CD14-positive monocyte (primary cell): ENCODE measurements at regions not wholly inside any gene's neighbourhood (a gene's known extent, or its start where the extent isn't known, plus 50 kb on each side); places are given as distances from the start of the nearest gene placed in this dataset.

Experiments
- DNase-seq, 3 donors: peaks; one replicate each; pipeline ENCODE4 v3.0.0-alpha.2; 2011 to 2022
- H2AFZ ChIP-seq: 2 replicates; pipeline ENCODE4 v1.6.0; 2012; ENCODE audit warnings: mild to moderate bottlenecking, low read depth, low read length, inconsistent platforms; ENCODE audit not compliant: insufficient read depth, poor library complexity, severe bottlenecking
- H3K27ac ChIP-seq, 2 donors: 1 replicate in 1 of 2; 2 replicates in 1 of 2; pipeline ENCODE4 v1.5.1; 2012 to 2013; ENCODE audit warnings: low read length in 2 of 2, control low read depth in 1 of 2, inconsistent platforms in 1 of 2, low read depth in 1 of 2, mild to moderate bottlenecking in 1 of 2
- H3K27me3 ChIP-seq, 2 donors: one replicate each; pipeline versions ENCODE4 v1.6.0 to v1.6.1; 2011 to 2013; ENCODE audit warnings: low read length in 2 of 2; ENCODE audit not compliant: control insufficient read depth in 2 of 2, insufficient read depth in 2 of 2
- H3K36me3 ChIP-seq, 2 donors: replicated peaks in 1 of 2; 1 replicate in 1 of 2; 2 replicates in 1 of 2; pipeline versions ENCODE4 v1.5.1 to v1.6.1; 2012 to 2013; ENCODE audit warnings: low read length in 2 of 2, control low read depth in 1 of 2, inconsistent platforms in 1 of 2, mild to moderate bottlenecking in 1 of 2; ENCODE audit not compliant: insufficient read depth in 2 of 2, control insufficient read depth in 1 of 2
- H3K4me1 ChIP-seq, 2 donors: 1 replicate in 1 of 2; 2 replicates in 1 of 2; pipeline versions ENCODE4 v1.5.1 to v1.6.1; 2012 to 2013; ENCODE audit warnings: low read length in 2 of 2, control low read depth in 1 of 2, inconsistent platforms in 1 of 2, mild to moderate bottlenecking in 1 of 2, moderate library complexity in 1 of 2; ENCODE audit not compliant: insufficient read depth in 2 of 2, control insufficient read depth in 1 of 2
- H3K4me2 ChIP-seq: replicated peaks from 2 replicates; pipeline ENCODE3; 2012; ENCODE audit warnings: low read length, moderate library complexity, mild to moderate bottlenecking; ENCODE audit not compliant: poor library complexity, severe bottlenecking; ENCODE audit errors: extremely low read depth
- H3K4me3 ChIP-seq, 3 experiments: fragments of 200-600 bp in 1 of 3; sonication (generic) in 1 of 3; replicated peaks in 1 of 3; 1 replicate in 2 of 3; 2 replicates in 1 of 3; pipeline ENCODE4 v1.5.1; 2011 to 2013; ENCODE audit warnings: low read length in 3 of 3, mild to moderate bottlenecking in 3 of 3, control low read depth in 2 of 3, low read depth in 2 of 3, inconsistent platforms in 1 of 3, moderate library complexity in 1 of 3
- H3K79me2 ChIP-seq: 2 replicates; pipeline ENCODE4 v1.6.0; 2012; ENCODE audit warnings: mild to moderate bottlenecking, control low read depth, inconsistent platforms, low read length, moderate library complexity; ENCODE audit not compliant: insufficient read depth
- H3K9ac ChIP-seq: 2 replicates; pipeline ENCODE4 v1.6.0; 2017; ENCODE audit warnings: low read length, mild to moderate bottlenecking; ENCODE audit not compliant: insufficient read depth, poor library complexity, severe bottlenecking
- H3K9me3 ChIP-seq, 2 donors: replicated peaks in 1 of 2; 1 replicate in 1 of 2; 2 replicates in 1 of 2; pipeline versions ENCODE4 v1.5.1 to v1.6.1; 2012 to 2013; ENCODE audit warnings: low read length in 2 of 2, control low read depth in 1 of 2; ENCODE audit not compliant: control insufficient read depth in 1 of 2, insufficient read depth in 1 of 2
- H4K20me1 ChIP-seq: 2 replicates; pipeline ENCODE4 v1.6.0; 2012; ENCODE audit warnings: mild to moderate bottlenecking, low read length, control low read depth, moderate library complexity; ENCODE audit not compliant: insufficient read depth
- H3K27ac Mint-ChIP-seq, 7 donors: one replicate each; pipeline ENCODE4 v1.8.0; 2020; ENCODE audit warnings: mild to moderate bottlenecking in 7 of 7, mixed read lengths in 7 of 7, moderate library complexity in 6 of 7, inconsistent platforms in 2 of 7
- H3K27me3 Mint-ChIP-seq, 3 donors: one replicate each; pipeline ENCODE4 v1.8.0; 2021 to 2022; ENCODE audit warnings: low read depth in 3 of 3, mild to moderate bottlenecking in 3 of 3, mixed read lengths in 3 of 3, moderate library complexity in 3 of 3, inconsistent platforms in 1 of 3
- H3K36me3 Mint-ChIP-seq, 2 donors: one replicate each; pipeline ENCODE4 v1.8.0; 2020; ENCODE audit warnings: mixed read lengths in 2 of 2, inconsistent platforms in 1 of 2, mild to moderate bottlenecking in 1 of 2
- H3K4me1 Mint-ChIP-seq: one replicate; pipeline ENCODE4 v1.8.0; 2020; ENCODE audit warnings: mild to moderate bottlenecking, mixed read lengths
- H3K4me3 Mint-ChIP-seq, 2 donors: one replicate each; pipeline ENCODE4 v1.8.0; 2020; ENCODE audit warnings: mild to moderate bottlenecking in 2 of 2, mixed read lengths in 2 of 2, moderate library complexity in 1 of 2
- H3K9me3 Mint-ChIP-seq, 7 donors: one replicate each; pipeline ENCODE4 v1.8.0; 2020 to 2022; ENCODE audit warnings: mixed read lengths in 7 of 7, mild to moderate bottlenecking in 6 of 7, moderate library complexity in 6 of 7, inconsistent platforms in 2 of 7
- WGBS: methylation state at CpG from one replicate; pipeline ENCODE4 v1.1.5; 2013; ENCODE audit warnings: missing lambda C conversion rate; ENCODE audit not compliant: insufficient coverage; 5-methylcytosine and 5-hydroxymethylcytosine counted together
- intact Hi-C, 2 donors: fragments of 100-400 bp; cut with micrococcal nuclease; formaldehyde crosslinking; loops; one replicate each; pipeline versions ENCODE4 v1.15.0 to v1.15.1; 2023
- TF ChIP-seq, protein P1 (sequence below): fragments of 200-600 bp; IDR thresholded peaks from one replicate; pipeline ENCODE4 v1.8.0; 2022; ENCODE audit warnings: antibody characterized with exemption, mild to moderate bottlenecking

DNA sequence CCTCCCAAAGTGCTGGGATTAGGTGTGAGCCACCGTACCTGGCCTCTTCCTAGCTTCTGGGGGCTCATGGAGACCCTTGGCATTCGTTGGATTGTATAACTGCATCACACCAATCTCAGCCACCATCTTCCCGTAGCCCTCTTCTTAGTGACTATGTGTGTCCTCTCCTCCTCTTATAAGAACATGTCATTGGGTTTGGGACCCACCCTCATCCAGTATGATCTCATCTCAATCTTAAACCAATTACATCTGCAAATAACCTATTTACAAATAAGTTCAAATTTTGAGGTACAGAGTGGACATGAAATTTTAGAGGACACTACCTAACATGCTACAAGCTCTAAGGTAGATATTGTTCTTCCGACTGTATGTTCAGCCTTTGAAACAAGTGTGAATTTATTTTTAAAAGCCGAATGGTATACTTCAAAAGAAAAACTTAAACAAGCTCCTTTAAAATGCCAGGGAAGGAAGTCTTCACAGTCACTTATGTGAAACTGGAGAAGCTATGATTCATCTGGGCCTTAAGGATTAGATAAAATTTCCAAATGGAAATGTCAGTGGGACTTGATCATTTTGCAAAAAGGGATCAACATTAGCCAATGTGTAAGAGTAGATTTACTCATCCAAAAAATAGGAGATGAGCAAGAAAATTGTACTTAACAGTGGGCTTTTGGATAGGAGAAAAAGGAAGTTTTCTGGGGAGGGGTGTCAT, 225.7 kb downstream of the MEX3B start:
- Histone ChIP-seq H3K36me3 (no peaks in the 10 kb centered on the region), H3K27me3 (no peaks in the 10 kb centered on the region), H3K27ac (no peak overlapping the region), H3K79me2 (no peaks in the 10 kb centered on the region), H3K9ac (no peak overlapping the region), H3K9me3 (no peaks in the 10 kb centered on the region), H3K4me2 (no peak overlapping the region), H3K4me3 (no peak overlapping the region), H3K4me1 (no peaks in the 10 kb centered on the region), H4K20me1 (no peaks in the 10 kb centered on the region), H2AFZ (no peak overlapping the region)
- Mint-ChIP-seq H3K9me3 (peaks cover 0 to 12% (median 0%) of the 10 kb centered on the region in 7 donors), H3K36me3 (no peaks in the 10 kb centered on the region), H3K4me3 (no peak overlapping the region), H3K27ac (no peak overlapping the region), H3K27me3 (no peaks in the 10 kb centered on the region), H3K4me1 (no peaks in the 10 kb centered on the region)
- no peak for DNase-seq
- 95% methylated on average over 3 of the region's 5 CpGs for WGBS
- intact Hi-C loops, result no loop called here
- TF ChIP-seq, protein P1, sequence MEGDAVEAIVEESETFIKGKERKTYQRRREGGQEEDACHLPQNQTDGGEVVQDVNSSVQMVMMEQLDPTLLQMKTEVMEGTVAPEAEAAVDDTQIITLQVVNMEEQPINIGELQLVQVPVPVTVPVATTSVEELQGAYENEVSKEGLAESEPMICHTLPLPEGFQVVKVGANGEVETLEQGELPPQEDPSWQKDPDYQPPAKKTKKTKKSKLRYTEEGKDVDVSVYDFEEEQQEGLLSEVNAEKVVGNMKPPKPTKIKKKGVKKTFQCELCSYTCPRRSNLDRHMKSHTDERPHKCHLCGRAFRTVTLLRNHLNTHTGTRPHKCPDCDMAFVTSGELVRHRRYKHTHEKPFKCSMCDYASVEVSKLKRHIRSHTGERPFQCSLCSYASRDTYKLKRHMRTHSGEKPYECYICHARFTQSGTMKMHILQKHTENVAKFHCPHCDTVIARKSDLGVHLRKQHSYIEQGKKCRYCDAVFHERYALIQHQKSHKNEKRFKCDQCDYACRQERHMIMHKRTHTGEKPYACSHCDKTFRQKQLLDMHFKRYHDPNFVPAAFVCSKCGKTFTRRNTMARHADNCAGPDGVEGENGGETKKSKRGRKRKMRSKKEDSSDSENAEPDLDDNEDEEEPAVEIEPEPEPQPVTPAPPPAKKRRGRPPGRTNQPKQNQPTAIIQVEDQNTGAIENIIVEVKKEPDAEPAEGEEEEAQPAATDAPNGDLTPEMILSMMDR, result no peak

DNA sequence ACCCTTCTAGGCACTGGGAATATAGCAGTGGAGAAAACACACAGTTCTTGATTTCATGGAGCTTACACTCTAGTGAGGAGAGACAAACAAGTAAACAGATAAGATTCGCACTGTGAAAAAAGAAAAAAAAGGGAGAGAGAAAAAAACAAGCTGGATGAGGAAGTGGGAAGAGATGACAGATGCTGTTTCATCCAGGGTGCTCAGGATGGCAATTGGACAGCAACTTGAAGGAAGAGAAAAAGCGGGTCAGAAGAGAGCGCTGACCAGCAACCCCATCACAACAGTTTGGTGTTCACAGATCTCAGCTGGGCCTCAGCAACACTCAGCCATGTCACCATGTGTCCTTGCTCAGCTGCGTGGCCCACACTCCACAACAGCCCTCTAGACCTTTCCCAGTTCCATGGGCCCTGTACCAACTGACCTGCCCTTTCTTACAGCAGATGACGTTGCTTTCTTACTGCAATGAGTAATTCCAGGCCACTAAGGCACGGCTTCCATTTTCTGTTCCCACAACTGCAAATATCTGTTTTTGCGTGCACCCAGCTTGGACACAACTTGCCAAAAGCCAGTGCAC, 230.8 kb downstream of the MEX3B start:
- Mint-ChIP-seq H3K9me3 (peaks cover 0 to 2% (median 0%) of the 10 kb centered on the region in 7 donors), H3K27ac (no peak overlapping the region)
- no peaks in the 10 kb centered on the region for H3K9me3 ChIP-seq

More for the DNA sequence above, 230.8 kb downstream of the MEX3B start:
- Histone ChIP-seq H4K20me1 (no peaks in the 10 kb centered on the region), H3K9ac (no peak overlapping the region), H3K4me1 (no peaks in the 10 kb centered on the region), H3K27me3 (no peaks in the 10 kb centered on the region), H3K79me2 (no peaks in the 10 kb centered on the region), H2AFZ (no peak overlapping the region), H3K27ac (no peak overlapping the region), H3K36me3 (no peaks in the 10 kb centered on the region), H3K4me2 (no peak overlapping the region), H3K4me3 (no peak overlapping the region)
- Mint-ChIP-seq H3K36me3 (no peaks in the 10 kb centered on the region), H3K4me1 (no peaks in the 10 kb centered on the region), H3K27me3 (peaks cover 0 to 1% (median 0%) of the 10 kb centered on the region in 3 donors), H3K4me3 (no peak overlapping the region)
- 91% methylated on average over 7 of the region's 7 CpGs for WGBS
- TF ChIP-seq, protein P1, result no peak
- DNase-seq, result no peak
- intact Hi-C loops, result no loop called here
